ENCODE measurements at regions not wholly inside any gene's neighbourhood (a gene's known extent, or its start where the extent isn't known, plus 50 kb on each side); places are given as distances from the start of the nearest gene placed in this dataset.

DNA sequence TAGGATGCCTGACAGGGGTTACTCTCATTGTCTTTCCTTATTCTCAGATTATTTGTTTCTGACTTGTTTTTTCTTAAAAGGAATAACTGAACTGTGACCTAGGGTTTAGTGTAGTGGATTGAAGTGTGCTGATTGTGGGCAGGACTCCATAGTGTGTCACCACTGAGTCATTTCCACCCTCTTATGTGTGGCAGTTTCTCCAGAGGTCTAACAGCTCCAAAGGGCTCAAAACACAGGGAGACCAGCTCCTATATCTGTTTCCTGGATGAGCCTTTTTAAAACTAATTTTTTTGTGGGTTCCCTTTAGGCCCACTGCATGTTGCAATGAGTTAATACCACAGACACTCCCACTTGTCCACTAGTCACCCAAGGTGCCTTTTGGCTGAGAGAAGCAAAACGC lies 951.1 kb upstream of the ADGRB3 start:
- H3K36me3 ChIP-seq (ENCODE audit: control insufficient read depth in 2 of 4, insufficient read depth in 4 of 4, low read length in 3 of 4), result no peaks in the 10 kb centered on the region; a peak in 1 of 8 replicates
- no peak overlapping the region for H4K91ac ChIP-seq (replicated peaks; ENCODE audit: insufficient read length, low read length)
- no peak overlapping the region for H4K8ac ChIP-seq (ENCODE audit: extremely low read depth, insufficient read depth, low read length)
- H3K79me1 ChIP-seq (ENCODE audit: low read depth, low read length), result no peaks in the 10 kb centered on the region
- DNase-seq (ENCODE audit: low read depth in 1 of 2, low spot score in 2 of 2), result no peak
- no peak overlapping the region for H3K4me3 ChIP-seq (ENCODE audit: extremely low read depth in 1 of 4, insufficient read depth in 2 of 4, low read depth in 3 of 4, low read length in 4 of 4)
- no peak overlapping the region for H2AK5ac ChIP-seq (ENCODE audit: low read depth, low read length)
- no peak overlapping the region for H3K4me2 ChIP-seq (ENCODE audit: insufficient read depth in 1 of 2, low read depth in 2 of 2, low read length in 2 of 2)
- WGBS, 2 experiments (ENCODE audit: extremely low coverage in 1 of 2, insufficient coverage in 1 of 2, insufficient read length in 1 of 2, insufficient replicate concordance in 2 of 2, low coverage in 1 of 2, low lambda C conversion rate in 2 of 2, missing lambda C conversion rate in 1 of 2), result 85% methylated on average over 1 of the region's 1 CpG; no CpG with 5 or more reads in 1 of the 2 experiments
- no peak overlapping the region for H3K56ac ChIP-seq (replicated peaks; ENCODE audit: insufficient read length, low read depth, low read length)
- H2BK20ac ChIP-seq (ENCODE audit: low read length), result no peak overlapping the region
- H3K9ac ChIP-seq (replicated peaks in 1 of 4; ENCODE audit: extremely low read depth in 1 of 4, low read depth in 3 of 4, low read length in 3 of 4), result no peak overlapping the region
- no peak overlapping the region for H2AFZ ChIP-seq (ENCODE audit: low read length)
- no peaks in the 10 kb centered on the region for H4K20me1 ChIP-seq (replicated peaks in 1 of 2; ENCODE audit: control insufficient read depth in 1 of 2, insufficient read depth in 2 of 2, low read length in 2 of 2)
- H3K4ac ChIP-seq (replicated peaks; ENCODE audit: insufficient read length, low read depth, low read length), result no peak overlapping the region
- no peak overlapping the region for H3K18ac ChIP-seq (ENCODE audit: extremely low read depth, low read length)
- no peaks in the 10 kb centered on the region for H3K27me3 ChIP-seq (replicated peaks in 1 of 4; ENCODE audit: control insufficient read depth in 3 of 4, extremely low read depth in 1 of 4, insufficient read depth in 3 of 4, low read length in 3 of 4)
- H3K23ac ChIP-seq (ENCODE audit: insufficient read length), result no peak overlapping the region
- no peaks in the 10 kb centered on the region for H3K4me1 ChIP-seq (replicated peaks in 1 of 4; ENCODE audit: control insufficient read depth in 3 of 4, insufficient read depth in 4 of 4, low read length in 3 of 4)
- H2BK120ac ChIP-seq (replicated peaks; ENCODE audit: low read depth, low read length), result no peak overlapping the region
- no peaks in the 10 kb centered on the region for H3K79me2 ChIP-seq (ENCODE audit: control insufficient read depth in 1 of 2, insufficient read depth in 2 of 2, low read length in 2 of 2)
- H4K5ac ChIP-seq (ENCODE audit: insufficient read length, low read depth, low read length), result no peak overlapping the region
- H3K23me2 ChIP-seq (ENCODE audit: low read depth, low read length), result no peaks in the 10 kb centered on the region; the same call in 1 of the 2 replicates
- no peaks in the 10 kb centered on the region; a peak in 1 of 4 replicates for H3K9me3 ChIP-seq (ENCODE audit: insufficient read depth in 2 of 2, low read depth in 1 of 2, low read length in 1 of 2)
- no peak for FAIRE-seq
- no peak overlapping the region for H2BK12ac ChIP-seq (ENCODE audit: low read depth, low read length)
- H3K27ac ChIP-seq (ENCODE audit: low read depth, low read length), result no peak overlapping the region
- TF ChIP-seq NRF1 (IDR thresholded peaks at IDR 0.05; ENCODE audit: low read depth, low read length), result no peak
- TF ChIP-seq BACH1 (IDR thresholded peaks at IDR 0.05; ENCODE audit: low read length), result no peak
- no peak for TF ChIP-seq BRCA1 (IDR thresholded peaks at IDR 0.05; ENCODE audit: low read depth, low read length)
- TF ChIP-seq, protein P1, sequence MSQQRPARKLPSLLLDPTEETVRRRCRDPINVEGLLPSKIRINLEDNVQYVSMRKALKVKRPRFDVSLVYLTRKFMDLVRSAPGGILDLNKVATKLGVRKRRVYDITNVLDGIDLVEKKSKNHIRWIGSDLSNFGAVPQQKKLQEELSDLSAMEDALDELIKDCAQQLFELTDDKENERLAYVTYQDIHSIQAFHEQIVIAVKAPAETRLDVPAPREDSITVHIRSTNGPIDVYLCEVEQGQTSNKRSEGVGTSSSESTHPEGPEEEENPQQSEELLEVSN (IDR thresholded peaks at IDR 0.05), result no peak
- TF ChIP-seq, protein P2, sequence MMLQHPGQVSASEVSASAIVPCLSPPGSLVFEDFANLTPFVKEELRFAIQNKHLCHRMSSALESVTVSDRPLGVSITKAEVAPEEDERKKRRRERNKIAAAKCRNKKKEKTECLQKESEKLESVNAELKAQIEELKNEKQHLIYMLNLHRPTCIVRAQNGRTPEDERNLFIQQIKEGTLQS (IDR thresholded peaks at IDR 0.05; ENCODE audit: insufficient read depth, low read depth, low read length), result no peak
- TF ChIP-seq KDM1A (IDR thresholded peaks at IDR 0.05; ENCODE audit: borderline replicate concordance, low read length), result no peak
- H3K14ac ChIP-seq (ENCODE audit: insufficient read length), result no peak overlapping the region
- ChIA-PET CTCF (ENCODE audit: partially characterized antibody) (interaction anchor here (0.7 kb wide), 1 partner anchor 10 kb away, joined by 3 read pairs; no protein-coding TSS in a partner anchor), POLR2A (ENCODE audit: partially characterized antibody) (no interaction called here)
- no peak overlapping the region for H2BK15ac ChIP-seq (ENCODE audit: low read length)
- no peak overlapping the region for H2BK5ac ChIP-seq (ENCODE audit: low read depth, low read length)

Measured in H1 (cell line).